SK-N-DZ (cell line): ENCODE measurements at regions not wholly inside any gene's neighbourhood (a gene's known extent, or its start where the extent isn't known, plus 50 kb on each side); places are given as distances from the start of the nearest gene placed in this dataset.

ENCODE experiments used
- DNase-seq: peaks from one replicate; pipeline ENCODE4 v3.0.0-alpha.2; 2015; ENCODE audit warnings: low spot score

DNA sequence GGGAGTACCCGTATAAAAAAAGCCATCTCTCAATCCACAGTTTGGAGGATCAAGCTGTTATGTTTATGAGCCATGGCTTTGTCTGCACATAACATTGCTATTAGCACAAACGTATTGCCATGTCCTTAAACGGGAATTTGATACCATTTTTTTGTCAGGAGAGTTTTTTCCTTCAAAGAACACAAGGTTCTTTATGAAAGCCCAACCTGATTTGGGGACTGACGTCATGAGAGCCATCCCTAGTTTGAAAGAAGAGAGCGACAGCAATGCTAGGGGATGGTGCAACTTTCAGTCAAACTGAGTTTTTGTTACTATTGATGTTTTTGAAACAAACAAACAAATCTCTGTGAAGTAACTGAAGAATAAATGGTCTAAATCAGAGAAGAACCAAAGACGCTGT lies 376.6 kb downstream of the EIPR1 start:
- DNase-seq = no peak

DNA sequence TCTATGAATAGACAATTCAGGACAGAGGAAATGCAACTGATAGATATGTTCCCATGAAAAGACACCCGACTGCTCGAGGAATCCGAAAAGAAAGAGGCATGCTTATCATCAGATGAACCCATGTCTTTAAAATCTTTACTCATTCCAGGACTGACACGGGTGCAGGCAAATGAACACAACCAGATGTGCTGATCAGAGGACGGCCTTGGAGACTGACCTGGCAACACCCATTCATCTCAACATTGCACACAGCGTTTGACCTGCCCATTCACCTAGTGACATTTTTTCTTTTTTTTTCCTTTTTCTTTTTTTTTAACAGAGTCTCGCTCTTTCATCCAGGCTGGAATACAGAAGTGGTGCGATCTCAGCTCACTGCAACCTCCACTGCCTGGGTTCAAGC lies 377.5 kb downstream of the EIPR1 start:
- DNase-seq = no peak

DNA sequence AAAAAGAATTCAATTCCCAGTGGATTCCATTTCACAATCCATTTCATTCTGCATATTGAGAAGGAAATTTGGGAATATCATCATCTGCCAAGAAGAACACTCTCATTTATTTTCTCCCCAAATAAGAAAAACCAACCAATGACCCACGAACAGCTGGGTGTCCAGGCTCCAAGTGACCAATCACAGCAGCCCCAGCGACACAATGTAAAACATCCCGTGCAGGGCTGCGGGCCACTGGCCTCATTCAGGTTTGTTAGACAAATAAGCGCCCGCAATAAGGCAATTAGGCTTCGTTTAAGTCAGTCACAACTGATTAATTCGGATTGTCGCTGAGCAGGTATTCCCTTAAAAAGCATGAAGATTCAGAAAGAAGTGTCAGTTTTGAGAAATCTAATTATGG lies 378.6 kb downstream of the EIPR1 start:
- no peak for DNase-seq

DNA sequence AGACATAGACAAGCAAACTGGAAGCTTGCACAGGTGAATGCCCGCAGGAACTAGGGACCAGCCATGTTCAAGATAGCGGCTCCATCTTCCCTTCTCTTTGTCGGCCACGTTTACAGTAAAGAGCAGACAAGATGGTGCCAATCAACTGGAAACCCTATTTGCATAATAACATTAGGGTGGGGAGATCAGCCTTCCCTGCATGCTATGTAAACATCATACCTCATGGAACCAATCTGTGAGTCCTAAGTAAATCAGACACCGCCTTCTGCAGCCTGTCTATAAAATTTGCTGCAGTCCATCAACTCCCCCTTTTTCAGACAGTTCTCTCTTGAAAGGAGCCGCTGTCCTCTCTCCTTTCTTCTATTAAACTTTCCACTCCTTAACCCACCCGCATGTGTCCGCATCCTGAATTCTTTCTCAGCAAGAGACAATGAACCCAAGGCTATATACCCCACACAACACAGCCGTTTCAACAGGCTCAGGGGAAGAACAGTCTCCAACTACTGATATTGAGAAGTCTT lies 384.4 kb downstream of the EIPR1 start:
- DNase-seq = peak; percentile 78

DNA sequence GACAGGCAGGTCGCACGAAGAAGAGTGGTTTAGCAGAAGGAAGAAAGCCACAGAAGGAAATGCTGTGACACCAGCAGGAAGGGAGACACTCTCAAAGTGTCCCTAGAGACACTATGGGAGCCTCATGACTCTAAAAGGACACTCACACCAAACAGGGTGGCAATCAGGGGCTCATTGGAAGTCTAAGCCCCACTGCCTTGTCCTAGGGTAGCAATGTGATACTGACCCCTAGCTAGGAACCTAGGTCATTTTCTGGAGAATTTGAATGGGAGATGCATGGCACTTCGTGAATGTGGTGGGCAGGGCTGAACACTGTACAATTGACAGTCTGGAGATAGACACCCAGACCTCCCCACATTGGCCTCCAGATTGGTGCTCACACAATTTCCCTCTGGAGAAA lies 385.0 kb downstream of the EIPR1 start:
- DNase-seq = peak; percentile 37

DNA sequence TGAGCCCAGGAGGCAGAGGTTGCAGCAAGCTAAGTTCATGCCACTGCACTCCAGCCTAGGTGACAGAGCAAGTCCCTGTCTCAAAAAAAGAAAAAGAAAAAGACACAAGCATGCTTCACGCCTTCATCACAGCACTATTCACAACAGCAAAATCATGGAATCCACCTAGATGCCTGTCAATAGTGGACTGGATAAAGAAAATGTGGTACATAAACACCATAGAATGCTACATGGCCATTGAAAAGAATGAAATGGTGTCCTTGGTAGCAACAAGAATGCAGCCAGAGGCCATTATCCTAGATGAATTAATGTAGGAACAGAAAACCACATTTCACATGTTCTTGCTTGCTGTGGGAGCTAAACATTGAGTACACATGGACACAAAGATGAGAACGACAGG lies 392.6 kb downstream of the EIPR1 start:
- DNase-seq = no peak

DNA sequence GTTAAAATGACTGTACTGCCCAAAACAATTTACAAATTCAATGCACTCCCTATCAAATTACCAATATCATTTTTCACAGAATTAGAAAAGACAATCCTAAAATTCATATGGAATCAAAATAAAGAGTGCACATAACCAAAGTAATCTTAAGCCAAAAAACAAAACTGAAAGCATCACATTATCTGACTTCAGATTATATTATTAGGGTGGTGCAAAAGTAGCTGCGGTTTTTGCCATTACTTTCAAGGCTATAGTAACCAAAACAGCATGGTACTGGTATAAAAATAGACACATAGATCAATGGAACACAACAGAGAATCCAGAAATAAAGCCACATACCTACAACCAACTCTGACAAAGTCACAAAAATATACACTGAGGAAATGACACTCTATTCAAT lies 396.6 kb downstream of the EIPR1 start:
- DNase-seq = no peak

DNA sequence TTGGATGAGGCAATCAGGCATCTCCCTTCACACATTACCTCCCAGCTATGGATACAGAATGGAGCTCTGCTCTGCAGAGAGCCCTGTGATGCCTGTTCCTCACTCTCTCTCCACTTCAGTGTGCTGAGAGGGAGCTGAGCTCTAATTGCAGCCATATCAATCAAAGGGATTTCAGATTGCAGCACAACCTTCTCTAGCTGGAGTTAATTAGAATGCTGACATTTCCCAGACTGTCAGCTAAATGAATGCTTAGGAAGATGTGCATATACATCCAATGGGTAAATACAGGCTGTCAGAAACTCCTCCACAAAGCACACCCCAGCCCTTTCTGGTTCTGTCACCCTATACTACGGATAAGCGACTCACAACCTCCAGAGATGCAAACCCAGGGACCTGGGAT lies 402.6 kb downstream of the EIPR1 start:
- DNase-seq = peak; percentile 89

DNA sequence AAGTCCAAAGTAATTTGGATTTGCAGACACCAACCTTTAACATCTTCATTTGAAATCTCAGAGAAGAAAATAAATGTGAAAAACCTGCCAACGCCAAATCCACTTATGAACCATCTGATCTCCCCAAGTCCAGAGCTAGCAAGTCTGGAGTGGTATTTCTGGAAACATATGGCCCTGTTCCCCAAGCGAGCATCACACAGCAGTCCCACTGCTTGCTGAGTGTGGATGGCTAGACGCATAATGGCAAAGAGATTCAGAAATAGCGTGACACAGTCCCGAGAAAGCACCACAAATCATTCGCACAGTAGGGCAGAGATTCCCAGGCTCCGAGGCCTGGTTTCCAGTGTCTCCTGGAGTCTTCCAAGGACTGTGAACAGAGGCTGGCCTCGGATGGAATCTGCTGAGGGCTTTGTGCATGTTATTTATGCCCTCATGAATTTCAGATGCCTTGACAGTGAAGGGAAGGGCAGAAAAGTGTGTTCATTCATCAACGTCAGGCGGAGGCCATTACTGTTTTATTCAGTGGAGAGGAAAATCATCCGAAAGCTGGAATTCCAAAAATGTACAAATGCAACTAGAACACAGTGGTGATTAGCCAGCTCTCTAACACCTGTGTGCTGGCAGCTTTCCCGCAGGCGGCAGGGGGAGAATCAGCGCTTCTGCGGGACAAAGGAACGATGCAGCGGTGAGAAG lies 417.0 kb downstream of the EIPR1 start:
- DNase-seq = no peak

DNA sequence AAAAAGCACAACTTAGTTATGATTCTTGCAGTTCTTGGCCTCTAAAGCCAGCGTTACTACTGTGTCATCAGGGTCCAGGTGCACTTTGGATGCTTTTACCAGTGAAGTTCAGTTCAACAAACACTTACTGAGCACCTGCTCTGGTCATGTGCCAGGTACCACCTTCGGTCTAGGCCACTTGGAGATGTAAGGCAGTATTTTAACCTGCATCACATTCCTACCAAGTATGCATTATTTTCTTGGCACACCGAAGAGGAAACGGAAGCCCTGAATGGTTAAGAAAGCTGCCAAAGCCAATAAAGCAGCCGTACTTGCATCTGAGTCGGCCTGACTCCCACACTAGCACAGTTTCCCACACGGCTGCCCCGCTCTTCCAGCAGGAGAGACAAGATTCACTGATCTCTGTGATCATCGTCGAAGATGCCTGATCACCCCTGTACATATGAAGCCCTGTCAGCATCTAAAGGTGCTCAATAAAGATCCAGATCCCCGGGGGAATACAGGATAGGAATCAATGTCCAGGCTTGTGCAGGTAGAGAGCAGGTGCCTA lies 427.1 kb downstream of the EIPR1 start:
- no peak for DNase-seq

DNA sequence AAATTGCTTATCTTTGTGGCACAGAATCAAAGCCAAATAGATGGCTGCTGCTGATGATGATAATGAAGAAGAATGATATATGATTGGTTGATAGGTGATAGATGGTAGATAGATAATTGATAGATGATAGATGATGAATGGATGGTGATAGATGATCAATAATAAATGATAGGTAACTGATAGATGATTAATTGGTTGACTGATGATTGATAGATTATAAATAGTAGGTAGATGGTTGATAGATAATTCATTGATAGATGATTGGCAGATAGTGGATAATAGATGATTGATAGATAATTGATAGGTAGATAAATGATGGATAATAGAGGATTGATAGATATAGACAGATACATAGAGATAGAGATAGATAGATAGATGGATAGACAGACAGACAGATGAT lies 430.2 kb downstream of the EIPR1 start:
- no peak for DNase-seq

DNA sequence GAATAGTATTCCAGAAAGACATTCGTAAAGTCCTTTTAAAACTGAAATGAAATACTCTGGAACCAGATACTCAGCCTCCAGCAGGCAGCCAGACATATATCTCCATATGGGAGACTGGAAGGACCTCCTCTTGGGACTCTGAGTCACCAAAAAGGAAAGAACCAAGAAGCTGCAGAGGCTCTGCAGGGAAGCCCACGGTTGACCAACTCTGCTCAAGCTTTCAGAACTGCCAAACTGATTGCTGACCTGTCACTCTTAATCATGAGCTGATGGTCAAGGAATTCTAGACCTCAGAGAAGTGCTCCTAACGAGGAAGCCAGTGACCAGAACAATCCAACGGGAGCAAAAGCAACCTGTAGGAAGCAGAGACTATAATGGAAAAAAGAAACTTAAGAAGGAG lies 434.7 kb downstream of the EIPR1 start:
- no peak for DNase-seq

DNA sequence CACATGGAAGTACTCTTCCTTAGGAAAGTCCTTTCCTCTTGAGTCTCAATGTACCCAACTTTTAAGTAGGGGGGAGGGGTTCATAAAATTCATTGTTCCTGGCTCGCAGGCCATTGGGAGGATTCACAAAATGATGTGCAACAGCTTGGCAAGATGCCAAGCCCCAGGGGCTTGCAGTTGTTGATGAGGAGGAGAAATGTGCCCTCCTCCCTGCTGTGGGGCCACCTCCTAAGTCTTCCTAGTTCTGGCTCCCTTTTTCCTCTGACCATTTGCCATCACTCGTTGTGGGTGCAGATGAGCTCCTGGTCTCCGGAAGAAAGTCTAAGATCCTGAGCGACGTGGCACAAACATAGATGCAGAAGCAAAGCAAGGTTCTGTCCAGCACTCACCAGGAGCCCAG lies 435.4 kb downstream of the EIPR1 start:
- DNase-seq = no peak

DNA sequence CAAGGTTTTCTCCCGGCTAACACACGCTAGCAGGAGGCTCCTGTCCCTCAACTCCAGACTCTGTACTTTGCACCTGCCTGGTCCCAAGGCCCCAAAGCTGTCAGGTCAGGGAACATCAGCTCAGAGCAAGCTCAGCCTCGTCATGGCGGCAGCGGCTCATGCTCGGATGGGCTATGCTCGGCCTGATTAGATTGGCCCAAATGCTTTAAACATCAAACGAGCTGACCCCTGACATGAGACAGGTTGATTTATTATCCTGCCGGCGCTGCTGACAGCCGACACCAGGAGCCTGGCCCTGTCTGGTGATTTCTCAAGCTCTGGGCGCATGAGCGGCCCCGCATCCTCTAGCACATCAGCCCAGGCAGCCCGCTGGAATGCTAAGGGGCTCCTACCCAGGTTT lies 436.4 kb downstream of the EIPR1 start:
- DNase-seq = peak; percentile 84

DNA sequence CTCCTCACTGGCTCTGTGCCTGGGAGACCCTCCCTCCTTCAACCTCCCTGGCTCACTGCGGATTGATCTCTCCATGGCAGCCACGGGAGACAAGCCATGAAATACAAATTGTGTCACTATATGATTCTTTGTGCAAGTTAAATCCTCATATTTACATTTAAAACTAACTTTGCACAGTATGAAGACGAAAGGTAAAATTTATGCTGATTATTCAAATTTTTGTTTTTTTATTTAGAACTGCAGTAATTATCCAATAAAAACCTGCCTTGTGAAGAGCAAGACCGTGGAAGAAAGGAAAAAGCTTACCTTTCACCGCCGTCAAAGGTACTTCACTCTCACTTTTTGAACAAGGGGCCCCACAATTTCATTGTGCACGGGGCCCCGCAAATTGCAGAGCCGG lies 436.9 kb downstream of the EIPR1 start:
- no peak for DNase-seq

DNA sequence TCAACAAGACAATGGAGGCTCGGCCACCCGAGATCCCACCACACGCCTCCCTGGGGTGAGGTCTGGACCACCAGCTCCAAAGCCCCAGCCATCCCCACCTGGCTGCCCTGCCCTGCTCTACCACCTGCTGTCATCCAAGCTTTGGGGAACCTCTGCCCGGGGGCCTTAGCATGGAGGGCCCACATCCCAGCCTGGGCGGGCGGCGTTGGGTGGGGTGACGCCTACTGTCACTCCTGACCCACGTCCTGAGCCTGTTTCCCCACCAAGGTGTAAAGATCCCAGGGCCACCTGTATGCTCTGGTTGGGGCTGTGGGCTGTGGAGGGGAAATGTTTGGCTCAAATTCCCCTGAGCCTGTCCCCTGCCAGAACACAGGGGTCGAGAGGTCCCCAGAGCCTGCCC lies 437.6 kb downstream of the EIPR1 start:
- no peak for DNase-seq

DNA sequence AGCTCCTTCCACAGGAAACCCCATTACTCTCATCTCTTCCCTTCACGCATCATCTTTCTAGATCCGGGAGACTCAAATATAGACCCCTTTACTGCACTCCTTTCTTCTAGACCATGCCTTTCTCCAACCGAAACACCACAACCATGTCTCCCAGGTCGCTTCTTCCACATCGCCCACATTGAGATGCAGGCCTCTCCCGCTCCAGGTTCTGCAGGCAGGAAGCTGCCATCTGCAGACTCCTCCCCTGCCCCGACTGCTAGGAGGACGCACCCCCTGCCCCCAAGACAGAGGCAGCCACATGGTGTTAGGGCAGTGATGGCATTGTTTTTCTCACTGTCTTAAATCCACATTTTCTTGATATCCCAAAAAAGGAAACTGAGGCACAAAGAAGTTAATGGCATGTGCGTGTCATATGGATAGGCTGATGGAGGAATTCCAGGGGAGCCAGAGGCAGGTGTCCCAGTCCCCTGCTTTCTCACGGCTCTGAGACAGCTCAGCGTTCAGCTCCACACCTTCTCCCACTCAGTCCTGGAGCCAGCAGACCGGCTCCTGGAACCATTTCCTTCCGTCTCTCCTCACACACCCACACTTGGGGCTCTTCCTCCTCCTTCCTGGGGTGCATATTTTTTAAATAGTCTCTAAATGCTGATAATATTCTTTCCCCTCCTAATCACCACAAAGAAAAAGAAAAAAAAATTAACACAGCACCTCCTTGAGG lies 438.4 kb downstream of the EIPR1 start:
- no peak for DNase-seq

DNA sequence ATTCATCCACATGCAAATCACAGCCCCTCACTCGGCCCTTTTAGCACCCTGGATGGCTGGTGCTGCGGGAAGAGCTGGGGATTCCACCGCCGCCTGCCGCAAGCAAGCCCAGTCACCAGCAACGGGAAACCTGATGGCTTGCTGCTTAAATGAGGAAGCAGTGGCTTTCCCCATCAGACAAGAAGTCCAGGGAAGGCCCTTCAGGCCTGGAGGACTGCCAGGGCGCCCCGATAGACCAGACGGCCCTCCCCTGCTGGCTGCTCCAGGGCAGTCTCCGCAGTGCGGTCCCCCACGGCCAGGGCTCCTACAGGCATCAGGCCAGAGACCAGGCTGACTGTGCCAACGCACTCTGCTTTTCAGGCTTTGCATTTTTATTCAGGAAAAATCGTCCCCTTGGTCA lies 439.1 kb downstream of the EIPR1 start:
- no peak for DNase-seq

DNA sequence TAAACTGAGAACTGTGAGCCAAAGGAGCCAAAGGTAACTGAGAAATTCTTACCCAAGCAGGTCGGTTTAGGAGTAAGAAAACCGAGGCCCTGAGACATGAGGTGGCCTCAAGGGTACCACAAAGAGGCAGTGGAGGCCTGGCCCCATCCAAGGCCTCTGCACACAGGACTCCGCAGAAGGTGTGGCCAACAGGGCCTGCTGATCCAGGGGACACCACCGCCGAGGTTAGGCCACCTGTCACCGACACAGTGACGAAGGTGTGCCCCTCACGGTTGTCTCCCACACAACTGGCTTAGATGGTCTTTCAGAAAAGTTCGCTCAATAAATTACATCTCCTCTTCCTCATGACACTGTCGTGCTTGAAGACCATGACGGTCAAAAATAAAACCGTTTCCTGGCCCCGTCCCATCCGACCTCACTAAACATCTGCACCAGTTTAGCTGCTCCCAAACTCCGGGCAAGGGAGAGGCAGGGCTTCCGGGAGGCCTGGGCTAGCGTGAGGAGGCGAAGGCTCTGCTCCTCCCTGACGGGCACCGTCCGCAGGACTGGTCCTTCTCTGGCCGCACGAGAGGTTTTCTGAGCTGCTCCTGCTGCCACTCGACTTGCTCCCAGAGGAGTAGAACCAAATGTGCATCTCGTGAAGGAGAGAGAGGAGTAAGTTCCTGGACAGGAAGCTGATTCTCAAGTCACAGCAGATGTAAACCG lies 442.0 kb downstream of the EIPR1 start:
- no peak for DNase-seq

DNA sequence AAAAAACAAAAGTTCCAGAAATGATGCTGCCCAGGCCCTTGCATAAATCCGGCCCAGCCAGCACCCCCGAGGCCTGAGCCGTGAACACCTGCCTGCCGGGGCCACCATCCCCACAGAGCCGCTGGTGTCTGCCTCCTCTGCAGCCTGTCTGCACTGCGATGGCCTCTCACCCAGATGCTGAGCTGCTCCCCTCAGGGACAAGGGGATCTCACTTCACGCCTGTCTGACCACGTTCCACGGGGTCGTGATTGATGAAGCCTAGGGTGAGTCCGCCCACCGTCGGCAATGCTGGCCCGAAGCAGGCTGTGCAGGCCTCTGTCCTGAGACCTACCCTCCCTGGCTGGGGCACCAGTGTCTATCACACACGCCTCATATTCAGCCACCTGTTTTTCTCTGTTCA lies 444.2 kb downstream of the EIPR1 start:
- peak; percentile 85 for DNase-seq

DNA sequence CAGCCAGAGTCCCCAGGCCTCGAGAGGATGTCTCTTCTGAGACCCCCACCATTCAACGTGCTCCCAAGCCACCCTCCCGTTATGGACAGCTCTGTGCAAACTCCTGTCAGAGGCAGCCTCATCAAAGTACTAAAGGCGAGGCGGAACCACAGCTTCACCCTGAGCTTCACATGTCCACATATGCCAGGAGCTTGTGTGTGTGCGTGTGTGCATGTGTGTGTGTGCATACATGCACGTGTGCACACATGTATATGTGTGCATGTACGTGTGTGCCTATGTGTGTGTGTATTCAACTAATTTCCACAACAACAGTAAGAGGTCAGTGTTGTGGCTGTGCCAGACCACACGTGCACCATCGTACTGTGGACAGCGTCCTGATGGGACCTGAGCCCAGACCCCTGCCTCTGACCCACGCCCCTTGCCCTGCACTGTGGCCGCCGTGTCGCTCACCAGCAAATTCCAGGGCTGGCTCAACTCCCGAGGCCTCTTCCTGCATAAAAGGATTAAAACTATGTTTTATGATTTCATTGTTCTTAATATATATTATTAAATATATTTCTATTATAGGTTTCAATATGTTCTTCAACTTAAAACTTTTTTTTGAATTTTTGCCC lies 444.8 kb downstream of the EIPR1 start:
- DNase-seq = no peak

DNA sequence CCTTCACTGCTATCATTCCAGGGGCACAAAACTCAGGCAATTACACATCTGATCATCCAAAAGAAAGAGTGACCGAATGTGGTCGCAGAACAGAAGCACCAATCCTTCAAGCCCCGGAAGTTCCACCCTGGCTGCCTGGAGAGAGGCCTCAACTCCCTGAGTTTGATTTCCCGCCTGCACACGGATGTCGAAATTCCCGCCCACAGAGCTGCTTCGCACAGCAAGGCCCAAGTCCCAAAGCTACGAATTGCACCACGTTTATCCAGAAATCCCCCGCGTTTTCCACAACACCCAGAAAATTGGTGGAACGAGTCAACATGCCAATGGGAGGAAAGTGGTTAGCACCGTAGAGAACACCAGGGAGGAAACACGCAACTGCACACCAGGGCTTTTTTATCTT lies 445.4 kb downstream of the EIPR1 start:
- no peak for DNase-seq
